H1 (cell line): ENCODE measurements at regions not wholly inside any gene's neighbourhood (a gene's known extent, or its start where the extent isn't known, plus 50 kb on each side); places are given as distances from the start of the nearest gene placed in this dataset.

Experiments used
- ASH2L ChIP-seq: fragments of 200-600, 300-600 bp; sonication (generic); IDR thresholded peaks from one replicate; pipeline ENCODE4 v1.7.1; 2017; ENCODE audit warnings: low read length
- CHD2 ChIP-seq: IDR thresholded peaks from 2 replicates; pipeline ENCODE4 v1.6.1; 2012; ENCODE audit warnings: low read length, improper control_type of control experiment
- GABPA ChIP-seq: IDR thresholded peaks from 2 replicates; pipeline ENCODE4 v1.6.1; 2011; ENCODE audit warnings: mild to moderate bottlenecking, low read length, moderate library complexity, borderline replicate concordance; ENCODE audit not compliant: insufficient read depth

- TF ChIP-seq GABPA (no peak), ASH2L (no peak), CHD2 (no peak)
Measured at GRCh38 chr19:20412846-20413245, 152.7 kb downstream of the ZNF737 start (continued).
